ENCODE measurements at regions not wholly inside any gene's neighbourhood (a gene's known extent, or its start where the extent isn't known, plus 50 kb on each side); places are given as distances from the start of the nearest gene placed in this dataset.

DNA sequence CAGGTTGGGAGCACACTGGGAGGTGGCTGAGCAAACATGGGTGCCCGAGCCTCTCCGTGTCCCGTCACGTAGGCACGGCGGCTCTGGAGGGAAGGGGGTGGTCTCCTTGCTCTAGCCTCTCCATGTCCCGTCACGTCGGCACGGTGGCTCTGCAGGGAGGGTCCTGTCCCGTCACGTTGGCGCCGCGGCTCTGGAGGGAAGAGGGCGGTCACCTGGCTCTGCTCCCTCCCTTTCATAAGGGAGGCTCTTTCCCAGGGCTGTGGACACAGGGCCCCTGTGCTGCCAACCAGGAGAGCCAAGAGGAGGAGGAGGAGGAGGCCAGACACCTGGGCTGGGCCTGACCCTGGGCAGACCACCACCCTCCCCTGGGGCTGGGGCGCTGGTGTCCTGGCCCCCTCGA is 1173.7 kb downstream of the BRD1 start:
- no peak overlapping the region for H3K4me3 ChIP-seq (ENCODE audit: low read depth, low read length)
- TF ChIP-seq, protein P1, sequence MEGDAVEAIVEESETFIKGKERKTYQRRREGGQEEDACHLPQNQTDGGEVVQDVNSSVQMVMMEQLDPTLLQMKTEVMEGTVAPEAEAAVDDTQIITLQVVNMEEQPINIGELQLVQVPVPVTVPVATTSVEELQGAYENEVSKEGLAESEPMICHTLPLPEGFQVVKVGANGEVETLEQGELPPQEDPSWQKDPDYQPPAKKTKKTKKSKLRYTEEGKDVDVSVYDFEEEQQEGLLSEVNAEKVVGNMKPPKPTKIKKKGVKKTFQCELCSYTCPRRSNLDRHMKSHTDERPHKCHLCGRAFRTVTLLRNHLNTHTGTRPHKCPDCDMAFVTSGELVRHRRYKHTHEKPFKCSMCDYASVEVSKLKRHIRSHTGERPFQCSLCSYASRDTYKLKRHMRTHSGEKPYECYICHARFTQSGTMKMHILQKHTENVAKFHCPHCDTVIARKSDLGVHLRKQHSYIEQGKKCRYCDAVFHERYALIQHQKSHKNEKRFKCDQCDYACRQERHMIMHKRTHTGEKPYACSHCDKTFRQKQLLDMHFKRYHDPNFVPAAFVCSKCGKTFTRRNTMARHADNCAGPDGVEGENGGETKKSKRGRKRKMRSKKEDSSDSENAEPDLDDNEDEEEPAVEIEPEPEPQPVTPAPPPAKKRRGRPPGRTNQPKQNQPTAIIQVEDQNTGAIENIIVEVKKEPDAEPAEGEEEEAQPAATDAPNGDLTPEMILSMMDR (conservative IDR thresholded peaks at IDR 0.05; ENCODE audit: low read depth, low read length): no peak
- no peak for DNase-seq (ENCODE audit: low read depth)

GRCh38 chr22:48653306-48653705 is 1174.4 kb downstream of the BRD1 start:
- no peak for DNase-seq (ENCODE audit: low read depth)
- no peak overlapping the region for H3K4me3 ChIP-seq (ENCODE audit: low read depth, low read length)
- TF ChIP-seq, protein P1 (conservative IDR thresholded peaks at IDR 0.05; ENCODE audit: low read depth, low read length): no peak

DNA sequence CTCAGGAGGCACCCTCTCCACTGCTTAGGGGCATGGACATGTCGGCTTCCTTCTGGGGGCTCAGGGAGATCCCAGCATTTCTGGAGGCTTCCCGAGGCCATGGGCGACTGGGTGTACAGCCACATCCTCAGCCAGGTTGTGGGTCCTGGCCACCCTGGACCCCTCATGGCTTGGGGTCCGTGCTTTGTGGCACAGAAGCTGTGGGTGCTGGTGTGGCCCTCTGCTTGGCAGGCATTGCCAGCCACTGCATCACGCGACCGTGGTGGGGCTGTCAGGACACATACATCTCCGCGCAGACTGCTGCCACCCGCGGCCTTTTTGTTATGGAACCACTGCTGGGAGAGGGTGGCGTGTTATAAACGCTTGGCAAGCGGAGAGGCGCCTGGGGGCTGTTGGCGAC is 1174.9 kb downstream of the BRD1 start:
- TF ChIP-seq, protein P1 (conservative IDR thresholded peaks at IDR 0.05; ENCODE audit: low read depth, low read length): no peak
- no peak for DNase-seq (ENCODE audit: low read depth)
- H3K4me3 ChIP-seq (ENCODE audit: low read depth, low read length): no peak overlapping the region

GRCh38 chr22:48651981-48652538 is 1175.6 kb downstream of the BRD1 start:
- TF ChIP-seq, protein P1 (conservative IDR thresholded peaks at IDR 0.05; ENCODE audit: low read depth, low read length): no peak
- no peak overlapping the region for H3K4me3 ChIP-seq (ENCODE audit: low read depth, low read length)
- no peak for DNase-seq (ENCODE audit: low read depth)

GRCh38 chr22:48651036-48651890 is 1176.4 kb downstream of the BRD1 start:
- TF ChIP-seq, protein P1 (conservative IDR thresholded peaks at IDR 0.05; ENCODE audit: low read depth, low read length): no peak
- no peak for DNase-seq (ENCODE audit: low read depth)
- H3K4me3 ChIP-seq (ENCODE audit: low read depth, low read length): no peak overlapping the region

DNA sequence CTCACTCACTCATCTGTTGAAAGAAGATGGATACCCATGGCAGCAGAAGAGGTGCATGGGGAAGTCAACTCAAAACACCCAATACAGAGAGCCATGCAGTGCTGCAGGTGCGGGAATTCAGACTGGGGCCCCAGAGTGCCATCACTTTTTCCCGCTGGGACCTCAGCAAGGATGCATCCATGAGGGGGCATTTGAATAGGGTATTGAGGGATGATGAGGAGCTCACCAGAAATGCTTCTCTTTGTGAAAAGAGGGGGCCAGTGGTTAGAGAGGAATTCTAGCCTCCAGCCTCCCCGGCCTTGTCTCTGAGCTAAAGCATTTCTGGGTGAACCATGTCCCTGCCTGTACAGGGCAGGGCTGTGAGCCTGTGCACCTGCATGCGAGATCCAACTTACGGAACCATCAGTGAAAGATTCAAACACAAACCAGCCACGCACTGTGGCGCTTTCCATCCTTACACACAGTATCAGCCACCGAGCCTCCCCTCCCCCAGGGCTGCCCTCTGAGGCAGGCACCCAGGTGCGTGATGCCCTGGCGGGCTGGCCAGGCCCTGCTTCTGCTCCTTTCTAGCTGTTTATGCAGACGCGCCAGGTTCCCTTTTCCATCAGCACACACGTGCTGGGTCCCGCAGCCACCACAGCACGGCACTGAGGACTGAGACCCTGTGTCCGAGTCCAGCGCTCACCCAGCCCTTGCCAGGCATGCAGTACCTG is 1177.2 kb downstream of the BRD1 start:
- no peak for DNase-seq (ENCODE audit: low read depth)
- TF ChIP-seq, protein P1 (conservative IDR thresholded peaks at IDR 0.05; ENCODE audit: low read depth, low read length): no peak
- no peak overlapping the region for H3K4me3 ChIP-seq (ENCODE audit: low read depth, low read length)
